H1 (cell line): ENCODE measurements at regions not wholly inside any gene's neighbourhood (a gene's known extent, or its start where the extent isn't known, plus 50 kb on each side); places are given as distances from the start of the nearest gene placed in this dataset.

ENCODE experiments used
- CTCF ChIA-PET: fragments of 300-600 bp; sonication (Branson Sonifier 250); formaldehyde crosslinking; loops from one replicate; lab custom pipeline; 2021; ENCODE audit not compliant: partially characterized antibody; lab: Charles Lee
- POLR2A ChIA-PET: fragments of 300-600 bp; sonication (Branson Sonifier 250); formaldehyde crosslinking; loops from one replicate; lab custom pipeline; 2021; ENCODE audit warnings: inconsistent platforms; ENCODE audit not compliant: partially characterized antibody; lab: Charles Lee
- DNase-seq, 2 experiments: peaks; one replicate each; pipeline versions ENCODE4 v3.0.0 to v3.0.0-alpha.2; 2010 to 2022; ENCODE audit warnings: low spot score in 2 of 2, low read depth in 1 of 2, mixed read lengths in 1 of 2
- FAIRE-seq: peaks from 2 replicates; lab custom pipeline; 2011; peaks lifted over from hg19 to GRCh38; lab: Jason Lieb, UNC
- H2AFZ ChIP-seq: 2 replicates; pipeline ENCODE4 v1.8.1; 2012; ENCODE audit warnings: low read length, inconsistent platforms
- H2AK5ac ChIP-seq: 2 replicates; pipeline ENCODE4 v1.6.1; 2013; ENCODE audit warnings: low read depth, low read length
- H2BK120ac ChIP-seq: replicated peaks from 2 replicates; pipeline ENCODE3; 2013; ENCODE audit warnings: low read depth, low read length, inconsistent platforms
- H2BK12ac ChIP-seq: 2 replicates; pipeline ENCODE4 v1.6.1; 2013; ENCODE audit warnings: low read depth, low read length
- H2BK15ac ChIP-seq: 2 replicates; pipeline ENCODE4 v1.6.1; 2013; ENCODE audit warnings: low read length
- H2BK20ac ChIP-seq: 2 replicates; pipeline ENCODE4 v1.6.1; 2013; ENCODE audit warnings: low read length
- H2BK5ac ChIP-seq: 2 replicates; pipeline ENCODE4 v1.6.1; 2013; ENCODE audit warnings: low read depth, low read length
- H3K14ac ChIP-seq: 2 replicates; pipeline ENCODE4 v1.6.1; 2013; ENCODE audit warnings: inconsistent platforms; ENCODE audit not compliant: insufficient read length
- H3K18ac ChIP-seq: 2 replicates; pipeline ENCODE4 v1.6.1; 2013; ENCODE audit warnings: low read length; ENCODE audit errors: extremely low read depth
- H3K23ac ChIP-seq: 2 replicates; pipeline ENCODE4 v1.6.1; 2013; ENCODE audit warnings: inconsistent platforms; ENCODE audit not compliant: insufficient read length
- H3K23me2 ChIP-seq: 2 replicates; pipeline ENCODE4 v1.6.1; 2013; ENCODE audit warnings: low read depth, low read length
- H3K27ac ChIP-seq: 2 replicates; pipeline ENCODE4 v1.6.1; 2011; ENCODE audit warnings: low read depth, low read length, inconsistent platforms
- H3K27me3 ChIP-seq, 4 experiments: replicated peaks in 1 of 4; 1 replicate in 1 of 4; 2 replicates in 3 of 4; pipeline versions ENCODE4 v1.6.1 to v1.8.1; 2011 to 2013; ENCODE audit warnings: low read length in 3 of 4, mild to moderate bottlenecking in 3 of 4, inconsistent platforms in 2 of 4, mixed read lengths in 2 of 4, moderate library complexity in 1 of 4; ENCODE audit not compliant: control insufficient read depth in 3 of 4, insufficient read depth in 3 of 4; ENCODE audit errors: extremely low read depth in 1 of 4
- H3K36me3 ChIP-seq, 4 experiments: 2 replicates each; pipeline versions ENCODE4 v1.6.1 to v1.8.1; 2011 to 2013; ENCODE audit warnings: mild to moderate bottlenecking in 4 of 4, low read length in 3 of 4, moderate library complexity in 2 of 4, control low read depth in 1 of 4, inconsistent platforms in 1 of 4; ENCODE audit not compliant: insufficient read depth in 4 of 4, control insufficient read depth in 2 of 4
- H3K4ac ChIP-seq: replicated peaks from 2 replicates; pipeline ENCODE3; 2013; ENCODE audit warnings: low read length, low read depth, mixed read lengths, inconsistent platforms; ENCODE audit not compliant: insufficient read length
- H3K4me1 ChIP-seq, 4 experiments: replicated peaks in 1 of 4; 1 replicate in 1 of 4; 2 replicates in 3 of 4; pipeline versions ENCODE4 v1.6.1 to v1.8.1; 2011 to 2013; ENCODE audit warnings: low read length in 3 of 4, inconsistent platforms in 2 of 4, mixed read lengths in 1 of 4; ENCODE audit not compliant: insufficient read depth in 4 of 4, control insufficient read depth in 3 of 4
- H3K4me2 ChIP-seq, 2 experiments: 2 replicates each; pipeline versions ENCODE4 v1.6.1 to v1.8.1; 2011 to 2013; ENCODE audit warnings: low read depth in 2 of 2, low read length in 2 of 2, control low read depth in 1 of 2, inconsistent platforms in 1 of 2, mild to moderate bottlenecking in 1 of 2; ENCODE audit not compliant: insufficient read depth in 1 of 2
- H3K4me3 ChIP-seq, 4 experiments: fragments of 200-600, 300-600 bp in 1 of 4; sonication (generic), shearing (Covaris generic), sonication (Bioruptor Twin) in 1 of 4; 2 replicates each; pipeline versions ENCODE4 v1.5.1 to v1.8.1; 2011 to 2016; ENCODE audit warnings: low read length in 4 of 4, low read depth in 3 of 4, control low read depth in 2 of 4, inconsistent platforms in 2 of 4, mild to moderate bottlenecking in 2 of 4, mixed read lengths in 1 of 4, moderate library complexity in 1 of 4; ENCODE audit not compliant: insufficient read depth in 2 of 4; ENCODE audit errors: extremely low read depth in 1 of 4
- H3K56ac ChIP-seq: replicated peaks from 2 replicates; pipeline ENCODE3; 2013; ENCODE audit warnings: low read depth, mild to moderate bottlenecking, mixed read lengths, low read length, inconsistent platforms; ENCODE audit not compliant: insufficient read length
- H3K79me1 ChIP-seq: 2 replicates; pipeline ENCODE4 v1.6.1; 2013; ENCODE audit warnings: low read depth, low read length, control low read depth
- H3K79me2 ChIP-seq, 2 experiments: 2 replicates each; pipeline versions ENCODE4 v1.6.1 to v1.8.1; 2012 to 2013; ENCODE audit warnings: low read length in 2 of 2, mild to moderate bottlenecking in 2 of 2, inconsistent platforms in 1 of 2; ENCODE audit not compliant: insufficient read depth in 2 of 2, control insufficient read depth in 1 of 2
- H3K9ac ChIP-seq, 4 experiments: replicated peaks in 1 of 4; 1 replicate in 1 of 4; 2 replicates in 3 of 4; pipeline versions ENCODE4 v1.6.1 to v1.8.1; 2011 to 2013; ENCODE audit warnings: low read depth in 3 of 4, low read length in 3 of 4, control low read depth in 2 of 4, mild to moderate bottlenecking in 2 of 4, moderate library complexity in 2 of 4, inconsistent platforms in 1 of 4; ENCODE audit errors: extremely low read depth in 1 of 4
- H3K9me3 ChIP-seq, 2 experiments: 2 replicates each; pipeline versions ENCODE4 v1.6.1 to v1.8.1; 2012 to 2013; ENCODE audit warnings: mild to moderate bottlenecking in 2 of 2, moderate library complexity in 2 of 2, control low read depth in 1 of 2, inconsistent platforms in 1 of 2, low read depth in 1 of 2, low read length in 1 of 2, mixed read lengths in 1 of 2; ENCODE audit not compliant: insufficient read depth in 2 of 2
- H4K20me1 ChIP-seq, 2 experiments: replicated peaks in 1 of 2; 2 replicates each; pipeline versions ENCODE3 to v1.8.1; 2011 to 2013; ENCODE audit warnings: inconsistent platforms in 2 of 2, low read length in 2 of 2, mild to moderate bottlenecking in 1 of 2; ENCODE audit not compliant: insufficient read depth in 2 of 2, control insufficient read depth in 1 of 2
- H4K5ac ChIP-seq: 2 replicates; pipeline ENCODE4 v1.6.1; 2013; ENCODE audit warnings: low read length, low read depth, mixed read lengths, inconsistent platforms; ENCODE audit not compliant: insufficient read length
- H4K8ac ChIP-seq: 2 replicates; pipeline ENCODE4 v1.8.0; 2013; ENCODE audit warnings: mild to moderate bottlenecking, moderate library complexity, low read length, inconsistent platforms; ENCODE audit not compliant: insufficient read depth; ENCODE audit errors: extremely low read depth
- H4K91ac ChIP-seq: replicated peaks from 2 replicates; pipeline ENCODE3; 2013; ENCODE audit warnings: low read length, mixed read lengths, inconsistent platforms; ENCODE audit not compliant: insufficient read length
- ATF3 ChIP-seq: IDR thresholded peaks from 2 replicates; pipeline ENCODE4 v1.6.1; 2011; ENCODE audit warnings: low read depth, mild to moderate bottlenecking, low read length; ENCODE audit not compliant: insufficient read depth
- BACH1 ChIP-seq: IDR thresholded peaks from 2 replicates; pipeline ENCODE4 v1.6.1; 2012; ENCODE audit warnings: low read length, improper control_type of control experiment
- CEBPB ChIP-seq: IDR thresholded peaks from 2 replicates; pipeline ENCODE4 v1.6.1; 2012; ENCODE audit warnings: low read depth, low read length
- EGR1 ChIP-seq: IDR thresholded peaks from 2 replicates; pipeline ENCODE4 v1.6.1; 2011; ENCODE audit warnings: low read depth, low read length, borderline replicate concordance
- GABPA ChIP-seq: IDR thresholded peaks from 2 replicates; pipeline ENCODE4 v1.6.1; 2011; ENCODE audit warnings: mild to moderate bottlenecking, low read length, moderate library complexity, borderline replicate concordance; ENCODE audit not compliant: insufficient read depth
- JUN ChIP-seq: IDR thresholded peaks from 2 replicates; pipeline ENCODE4 v1.6.1; 2011; ENCODE audit warnings: low read depth, mild to moderate bottlenecking, improper control_type of control experiment, low read length
- PHF8 ChIP-seq: fragments of 200-600 bp; sonication (generic); conservative IDR thresholded peaks from 2 replicates; pipeline ENCODE4 v1.7.1; 2012; ENCODE audit warnings: low read depth, mild to moderate bottlenecking, inconsistent platforms, low read length, moderate library complexity
- POLR2A ChIP-seq, 2 experiments: IDR thresholded peaks; 1 replicate in 1 of 2; 2 replicates in 1 of 2; pipeline ENCODE4 v1.6.1; 2011; ENCODE audit warnings: low read depth in 2 of 2, low read length in 2 of 2, mild to moderate bottlenecking in 2 of 2; ENCODE audit errors: control extremely low read depth in 1 of 2
- POU5F1 ChIP-seq: IDR thresholded peaks from 2 replicates; pipeline ENCODE4 v1.6.1; 2011; ENCODE audit warnings: low read depth, mild to moderate bottlenecking, low read length, moderate library complexity
- RNF2 ChIP-seq: fragments of 200-900, 300-1000 bp; sonication (generic); IDR thresholded peaks from 2 replicates; pipeline ENCODE4 v1.7.1; 2016; ENCODE audit warnings: borderline replicate concordance, low read depth, mild to moderate bottlenecking, antibody characterized with exemption, low read length; ENCODE audit not compliant: poor library complexity, severe bottlenecking; ENCODE audit errors: missing control alignments
- SP4 ChIP-seq: IDR thresholded peaks from 2 replicates; pipeline ENCODE4 v1.6.1; 2012; ENCODE audit warnings: low read length, inconsistent platforms
- TAF7 ChIP-seq: optimal IDR thresholded peaks from 2 replicates; pipeline ENCODE3; 2011; ENCODE audit warnings: low read depth, mild to moderate bottlenecking, inconsistent platforms, low read length, moderate library complexity, borderline replicate concordance
- ZNF274 ChIP-seq: IDR thresholded peaks from 2 replicates; pipeline ENCODE4 v1.7.0; 2012; ENCODE audit warnings: low read length, borderline replicate concordance; ENCODE audit errors: extremely low read depth
- WGBS, 2 experiments: shearing (Covaris generic) in 1 of 2; methylation state at CpG; one replicate each; pipeline versions ENCODE4 v1.1.6 to v1.1.7; 2013 to 2015; ENCODE audit warnings: low lambda C conversion rate in 2 of 2, mixed read lengths in 2 of 2, inconsistent platforms in 1 of 2, low coverage in 1 of 2, missing lambda C conversion rate in 1 of 2; ENCODE audit not compliant: insufficient replicate concordance in 2 of 2, insufficient coverage in 1 of 2, insufficient read length in 1 of 2; ENCODE audit errors: extremely low coverage in 1 of 2, missing lambda C conversion rate in 1 of 2; 5-methylcytosine and 5-hydroxymethylcytosine counted together

GRCh38 chr2:43101751-43102150 is 124.7 kb downstream of the ZFP36L2 start:
- no peak for DNase-seq
- Histone ChIP-seq H2AK5ac (no peak overlapping the region), H2BK20ac (peak overlapping the region; percentile 68), H3K27ac (0 out of 2 replicates have a peak overlapping the region, but pooled peaks have one; percentile 8), H3K79me2 (no peaks in the 10 kb centered on the region), H3K23me2 (no peaks in the 10 kb centered on the region; the same call in 1 of the 2 replicates), H3K27me3 (peaks cover 0 to 16% (median 6%) of the 10 kb centered on the region in 4 experiments; a peak in 4 of 7 replicates), H2BK120ac (peak overlapping the region; percentile 2), H4K8ac (no peak overlapping the region), H3K56ac (no peak overlapping the region), H3K4me3 (peak overlapping the region in 2 of 4 experiments; percentile 24 to 53; a peak in 2 of 8 replicates), H4K20me1 (no peaks in the 10 kb centered on the region), H3K4ac (peak overlapping the region; percentile 29), H3K36me3 (no peaks in the 10 kb centered on the region), H4K91ac (peak overlapping the region; percentile 61), H2BK5ac (peak overlapping the region; percentile 87; the same call in 1 of the 2 replicates), H2BK12ac (peak overlapping the region; percentile 65), H2BK15ac (peak overlapping the region; percentile 21; the same call in 1 of the 2 replicates), H3K9ac (0 out of 7 replicates have a peak overlapping the region, but pooled peaks of 1 of the 4 experiments have one; percentile 20), H4K5ac (peak overlapping the region; percentile 3), H3K18ac (peak overlapping the region; percentile 94), H3K4me1 (peaks cover 0 to 23% (median 14%) of the 10 kb centered on the region in 4 experiments; a peak in 5 of 7 replicates), H3K9me3 (no peaks in the 10 kb centered on the region), H3K14ac (no peak overlapping the region), H3K23ac (no peak overlapping the region), H2AFZ (no peak overlapping the region), H3K4me2 (peak overlapping the region; percentile 48 to 69; a peak in 3 of 4 replicates), H3K79me1 (no peaks in the 10 kb centered on the region)
- WGBS, 2 experiments: 83% methylated on average over 7 of the region's 7 CpGs; no CpG with 5 or more reads in 1 of the 2 experiments
- FAIRE-seq: no peak
- CTCF ChIA-PET: interaction anchor here (0.6 to 6.6 kb wide), 22 partner anchors 10 to 244 kb away, joined by 3 to 44 read pairs (median 4); partner anchors contain the start of gene ZFP36L2
- POLR2A ChIA-PET: interaction anchor here (0.7 to 2.8 kb wide), 20 partner anchors 9 to 149 kb away, joined by 3 to 13 read pairs (median 4); no protein-coding TSS in a partner anchor
- TF ChIP-seq POU5F1 (no peak), POLR2A (IDR thresholded peaks at IDR 0.05; ENCODE audit: control extremely low read depth in 1 of 2, low read depth in 2 of 2, low read length in 2 of 2) (no peak), ATF3 (no peak), RNF2 (no peak), SP4 (no peak), CEBPB (no peak), TAF7 (no peak), JUN (no peak), GABPA (no peak), BACH1 (no peak), EGR1 (no peak), PHF8 (no peak), ZNF274 (no peak)
